HG02852 (cell line): ENCODE measurements at regions not wholly inside any gene's neighbourhood (a gene's known extent, or its start where the extent isn't known, plus 50 kb on each side); places are given as distances from the start of the nearest gene placed in this dataset.
"Not testable (repeated sequence)": the region's sequence is repeated elsewhere in the genome, so short reads cannot be mapped to it uniquely, and the experiment has no call there.

Source experiments
- ATAC-seq: cut with Tn5 transposase; IDR thresholded peaks from one replicate; pipeline ENCODE4 v1.9.1; 2021; ENCODE audit warnings: mild to moderate bottlenecking, moderate library complexity; ENCODE audit not compliant: unreplicated experiment

DNA sequence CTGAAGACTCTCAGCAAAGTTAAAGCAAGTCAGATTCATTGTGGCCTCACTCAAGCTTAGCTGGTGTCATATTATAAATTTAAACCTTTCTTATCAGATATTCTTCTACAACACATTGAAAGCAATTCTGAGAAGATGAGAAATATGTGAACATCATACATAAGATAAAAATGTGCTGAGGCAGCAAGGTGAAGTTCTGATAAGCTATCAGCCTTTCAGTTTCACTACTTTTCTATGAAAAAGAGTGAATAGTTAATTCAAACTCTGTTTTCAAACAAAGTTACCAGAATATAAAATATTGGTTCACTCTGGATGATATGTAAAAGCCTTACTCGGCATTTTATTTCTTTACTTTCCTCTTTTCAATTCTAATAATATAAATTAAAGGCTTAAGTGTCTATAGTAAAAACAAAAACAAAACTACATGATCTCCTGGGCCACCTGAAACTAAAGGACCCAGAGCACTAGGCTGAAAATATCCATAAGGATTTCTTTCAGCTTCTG lies 824.4 kb downstream of the MTRR start:
- ATAC-seq, result no peak

DNA sequence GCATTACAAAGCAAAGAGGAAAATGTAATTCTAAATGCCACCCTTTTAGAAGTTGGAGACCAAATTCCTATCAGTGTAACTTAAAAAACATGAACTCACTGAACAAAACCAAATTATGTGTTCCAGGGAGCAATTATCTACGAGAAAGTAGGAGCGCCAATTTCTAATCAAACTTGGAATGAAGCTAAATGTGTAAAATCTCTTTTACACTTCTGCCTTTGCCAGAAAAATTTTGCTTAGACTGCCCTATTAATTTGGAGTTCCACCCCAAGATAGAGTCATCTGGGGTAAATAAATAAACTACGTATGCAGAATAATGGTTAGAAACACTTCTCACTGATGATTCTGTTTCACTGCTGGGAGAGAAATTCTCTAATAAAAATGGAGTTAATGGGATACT lies 825.6 kb downstream of the MTRR start:
- ATAC-seq, result no peak

DNA sequence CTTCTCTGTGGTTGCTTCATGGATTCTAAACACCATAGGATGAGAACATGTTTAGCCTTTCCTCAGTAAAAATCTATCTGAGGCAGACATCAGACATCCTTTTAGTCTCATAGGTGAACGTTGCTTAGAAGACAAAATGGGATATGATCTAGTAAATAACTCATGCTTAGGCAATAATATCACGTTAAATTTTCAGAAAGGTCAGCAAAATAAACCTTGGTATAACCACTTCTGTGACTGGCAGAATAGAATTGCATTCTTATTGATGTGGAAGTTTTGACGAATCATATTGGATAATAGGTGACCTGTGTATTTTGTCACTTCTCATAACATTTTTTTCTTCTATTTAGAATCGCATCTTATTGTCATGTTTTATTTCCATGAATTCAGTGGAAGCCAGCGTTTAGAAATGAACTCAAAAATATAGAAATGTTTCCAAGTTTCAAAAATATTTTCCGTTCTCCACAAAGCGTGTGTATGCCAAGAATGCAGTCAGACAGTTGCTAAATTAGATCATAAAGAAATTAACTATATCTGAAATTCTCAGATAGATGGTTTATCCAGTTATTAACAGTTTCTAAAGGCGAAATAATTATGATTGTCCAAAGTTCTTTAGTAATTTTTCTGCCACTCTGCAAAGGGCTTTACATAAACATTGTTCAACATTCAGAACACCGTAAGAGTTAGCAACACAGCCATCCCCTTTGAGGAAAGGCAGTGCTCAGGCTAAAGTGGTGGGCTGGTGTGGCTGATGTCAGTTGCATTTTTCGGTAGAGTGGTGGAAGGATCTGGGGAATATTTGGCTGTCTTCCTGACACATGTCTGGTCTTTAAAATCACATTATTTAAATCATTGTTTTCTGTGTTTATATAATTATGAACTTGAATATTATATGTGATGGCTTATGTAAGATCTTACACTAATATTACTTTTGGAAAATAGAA lies 827.2 kb downstream of the MTRR start:
- no peak for ATAC-seq

DNA sequence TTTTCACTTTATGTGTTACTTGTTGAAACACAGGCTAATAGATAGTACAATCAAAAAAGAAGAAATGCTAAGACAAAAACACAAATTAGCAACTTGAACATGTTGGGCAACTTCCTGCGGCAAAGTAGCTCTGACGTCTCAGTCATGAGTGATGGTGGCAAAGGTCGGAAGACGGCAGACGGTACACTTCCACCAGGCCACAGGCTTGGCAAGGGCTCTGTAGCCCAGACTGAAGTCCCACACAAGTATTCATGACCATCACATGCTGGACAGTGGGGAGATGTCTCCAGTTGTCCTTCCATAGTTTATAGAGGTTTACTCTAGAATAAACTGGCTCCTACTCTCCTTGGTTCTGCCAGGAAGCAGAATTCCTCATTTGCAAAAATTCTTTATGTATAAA lies 831.3 kb downstream of the MTRR start:
- no peak for ATAC-seq

DNA sequence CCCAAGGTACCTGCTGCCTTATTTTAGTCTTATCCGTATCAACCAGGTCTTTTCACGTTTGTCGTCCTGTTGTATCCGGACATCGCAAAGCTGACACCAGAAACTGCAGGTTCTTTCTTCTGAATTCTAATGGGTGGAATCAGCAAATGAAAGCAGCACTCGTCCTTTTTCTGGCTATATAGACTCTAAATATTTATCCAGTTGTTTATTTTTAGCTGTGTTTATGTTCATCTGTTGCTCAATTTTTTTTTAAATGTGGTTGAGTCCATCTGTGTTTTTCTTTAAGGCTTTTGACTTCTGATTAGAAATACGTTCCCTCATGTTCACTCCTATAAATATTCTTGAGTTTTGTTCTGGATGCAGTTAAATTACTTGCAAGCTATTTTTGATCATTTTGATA lies 831.7 kb downstream of the MTRR start:
- ATAC-seq, result no peak

DNA sequence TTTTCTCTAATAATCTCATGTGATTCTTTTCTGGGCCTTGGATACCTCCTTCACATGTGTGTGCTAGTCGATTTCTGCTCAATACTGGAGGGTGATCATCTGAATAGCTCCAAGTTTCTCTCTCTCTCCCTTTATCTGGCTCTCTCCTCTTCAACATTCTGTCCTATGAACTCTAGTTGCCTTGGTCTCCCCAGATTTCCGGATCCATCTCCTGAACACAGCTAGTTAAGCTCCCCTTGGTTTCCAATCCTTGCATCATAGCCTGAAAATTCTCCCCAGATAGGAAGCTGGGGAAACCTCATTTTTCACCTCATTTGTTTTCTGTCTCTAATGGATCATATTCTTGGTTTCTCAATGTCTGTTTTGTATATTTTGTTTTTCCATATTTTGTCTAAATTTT lies 832.3 kb downstream of the MTRR start:
- no peak for ATAC-seq

DNA sequence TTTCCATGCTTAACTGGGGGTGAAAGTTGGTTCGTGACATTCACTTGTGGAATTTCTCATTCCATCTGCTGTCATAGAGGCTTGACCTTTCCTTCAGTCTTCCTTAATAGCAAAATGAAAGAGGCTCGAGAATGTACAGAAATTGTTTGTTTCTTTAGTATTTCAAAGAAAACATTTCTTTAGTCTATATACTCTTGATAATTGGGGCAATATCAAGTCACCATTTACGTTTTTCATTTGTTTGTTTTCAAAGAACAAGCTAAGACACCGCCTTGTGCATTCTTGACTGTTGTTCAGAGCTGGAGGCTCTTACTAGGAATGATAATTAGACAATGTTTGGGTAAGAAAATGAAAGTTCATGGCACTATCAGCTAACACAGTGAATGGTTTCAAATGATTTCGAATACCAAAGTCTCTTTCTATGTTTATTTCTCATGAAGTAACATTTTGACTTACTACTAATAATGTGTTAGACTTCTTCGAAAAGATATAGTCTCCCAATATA lies 835.4 kb downstream of the SEMA5A start:
- ATAC-seq, result no peak

DNA sequence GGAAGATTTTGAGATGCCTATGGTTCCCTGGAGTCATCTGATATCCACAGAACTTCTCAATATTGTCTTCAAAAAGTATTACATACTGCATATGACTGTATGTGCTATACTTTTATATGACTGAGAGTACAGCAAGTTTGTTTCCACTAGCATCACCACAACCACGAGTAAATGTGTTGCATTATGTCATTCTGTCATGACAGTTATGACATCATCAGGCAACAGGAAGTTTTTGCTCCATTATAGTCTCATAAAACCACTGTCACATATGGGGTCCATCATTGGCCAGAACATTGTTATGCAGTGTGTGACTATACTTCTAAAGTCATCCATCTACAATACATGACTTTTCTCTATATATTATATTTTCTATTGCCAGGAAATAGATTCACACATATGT lies 831.7 kb downstream of the SEMA5A start:
- ATAC-seq, result no peak

DNA sequence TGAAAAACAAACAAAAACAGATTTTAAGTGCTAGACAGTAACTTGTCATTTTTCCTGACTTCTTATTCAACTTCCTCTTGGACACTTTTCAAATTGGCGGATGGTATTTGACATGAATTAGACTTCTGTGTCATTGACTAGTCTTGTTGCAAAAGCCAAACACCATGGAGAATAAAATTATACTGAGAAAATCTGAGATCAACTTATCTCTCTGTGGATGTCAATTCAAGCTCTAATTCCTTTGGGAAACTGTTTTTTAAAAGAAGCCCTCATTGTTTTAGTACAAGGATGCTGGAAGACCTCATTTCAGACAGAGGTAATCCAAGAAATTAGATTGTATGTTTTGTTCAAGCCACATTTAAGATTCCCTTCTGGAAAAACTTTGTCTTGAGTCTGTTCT lies 831.0 kb downstream of the SEMA5A start:
- ATAC-seq, result no peak

DNA sequence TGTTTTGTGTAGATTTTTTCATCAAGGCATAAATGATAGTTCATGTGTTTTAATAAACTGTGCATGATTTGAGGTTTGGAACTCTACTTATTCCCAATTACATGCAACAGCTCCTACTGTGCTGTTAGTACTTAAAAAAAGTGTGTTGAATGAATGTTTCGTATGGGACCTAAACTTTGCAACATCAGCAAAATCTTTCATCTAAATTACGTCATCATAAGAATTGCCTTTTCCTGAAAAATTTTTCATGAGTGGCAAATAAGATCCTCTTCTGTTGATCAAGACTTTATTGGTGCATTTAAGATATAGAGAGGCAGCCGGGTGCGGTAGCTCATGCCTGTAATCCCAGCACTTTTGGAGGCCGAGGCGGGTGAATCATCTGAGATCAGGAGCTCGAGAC lies 826.1 kb downstream of the SEMA5A start:
- ATAC-seq, result no peak

DNA sequence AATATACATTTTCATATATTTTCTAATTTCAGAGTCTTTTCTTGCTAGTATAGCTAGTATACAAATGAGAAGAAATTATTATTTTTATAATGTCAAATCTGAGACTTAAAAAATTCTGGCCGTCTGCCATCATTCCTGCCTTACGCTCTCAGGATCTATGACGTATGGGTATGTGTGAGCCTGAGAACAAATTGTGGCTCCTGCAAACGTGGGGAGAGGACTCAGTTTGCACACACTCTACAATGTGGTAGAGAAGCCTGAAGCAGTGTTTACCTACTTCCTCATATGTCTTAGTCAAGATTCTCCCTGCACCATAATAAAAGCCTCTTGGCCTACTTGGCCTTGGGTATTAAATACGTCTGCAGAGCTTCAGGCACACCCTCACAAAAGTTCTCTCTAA lies 825.4 kb downstream of the SEMA5A start:
- ATAC-seq, result no peak

DNA sequence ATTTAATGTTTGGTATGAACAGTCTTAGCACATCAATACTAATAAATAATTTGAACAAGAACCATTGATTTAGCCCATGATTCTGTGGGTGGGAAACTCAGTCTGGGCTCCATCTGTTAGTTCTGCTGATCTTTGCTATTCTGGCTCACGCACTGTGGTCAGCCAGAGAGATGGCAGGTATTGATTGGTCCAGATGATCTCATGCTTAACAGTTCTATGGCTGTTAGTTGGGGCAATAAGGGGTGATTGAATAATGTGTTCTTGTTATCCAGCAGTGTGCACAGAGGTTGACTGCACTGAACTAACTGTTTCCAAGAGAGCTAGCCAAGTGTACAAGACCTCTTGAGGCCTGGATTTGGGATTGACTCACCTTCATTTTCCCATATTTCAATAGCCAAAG lies 824.3 kb downstream of the SEMA5A start:
- no peak for ATAC-seq

DNA sequence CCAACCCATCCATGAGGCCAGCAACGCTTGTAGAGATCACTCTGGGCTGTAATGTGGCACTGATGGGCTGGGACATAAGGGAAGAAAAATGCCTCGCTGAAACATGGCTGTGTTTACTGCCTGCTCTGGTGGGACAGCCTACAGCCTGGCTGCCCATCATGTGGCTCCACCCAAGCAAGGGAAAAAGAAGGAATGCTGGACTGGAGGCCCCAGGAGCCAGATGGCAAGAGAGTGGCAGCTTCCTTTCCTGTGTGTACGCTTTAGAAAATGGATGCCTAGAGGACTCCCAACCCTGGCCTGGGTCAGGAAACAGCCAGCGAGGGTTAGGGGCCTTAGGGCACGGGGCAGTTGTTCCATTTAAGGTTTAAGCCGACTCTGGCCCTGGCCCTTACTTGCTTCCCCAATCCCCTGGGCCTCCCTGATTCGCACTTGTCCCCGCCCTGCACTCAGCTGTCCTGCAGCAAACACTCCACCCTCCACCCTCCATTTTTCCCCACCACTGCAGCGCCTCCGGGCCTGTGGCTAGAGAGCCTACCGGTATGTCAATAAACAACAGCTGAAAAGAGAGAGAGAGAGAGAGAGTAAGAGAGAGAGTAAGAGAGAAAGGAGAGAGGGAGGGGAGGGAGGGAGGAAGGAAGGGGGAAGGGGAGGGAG lies 819.4 kb downstream of the SEMA5A start:
- ATAC-seq, result no peak

DNA sequence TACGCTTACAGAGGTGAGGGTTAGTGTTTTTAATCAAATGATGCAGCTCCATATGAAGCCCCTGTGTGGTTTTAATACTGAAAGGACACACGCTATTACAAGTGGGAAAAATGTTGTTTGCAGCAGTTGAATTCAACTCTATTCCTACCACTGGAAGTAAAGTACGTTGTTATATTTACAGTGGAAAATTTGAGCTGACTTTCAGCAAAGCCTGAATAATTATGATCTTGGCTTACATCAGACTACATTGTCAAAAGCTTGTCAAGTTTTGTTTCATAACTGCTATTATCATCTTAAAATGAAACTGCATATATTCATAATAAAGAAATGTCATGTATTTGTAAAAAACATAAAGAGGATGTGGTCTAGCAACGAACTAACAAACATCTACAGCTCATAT lies 818.5 kb downstream of the SEMA5A start:
- no peak for ATAC-seq

DNA sequence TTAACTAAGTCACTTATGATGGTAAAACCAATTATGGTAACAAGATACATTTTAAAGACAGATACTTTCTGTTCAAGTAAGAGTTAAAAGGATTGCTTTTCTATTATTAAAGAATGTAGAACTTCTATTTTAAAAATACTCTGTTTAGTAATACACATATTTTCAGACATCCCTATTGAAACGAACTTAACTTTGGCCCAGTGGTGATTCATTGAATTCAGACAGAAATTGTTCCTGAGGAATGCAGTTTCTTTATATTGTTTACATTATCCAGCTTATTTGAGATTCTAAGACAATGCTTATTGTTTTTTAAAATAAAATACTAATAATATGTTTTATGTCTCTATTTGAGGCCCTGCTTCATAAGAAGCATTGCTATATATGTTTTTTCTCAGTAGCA lies 816.4 kb downstream of the SEMA5A start:
- ATAC-seq, result no peak

DNA sequence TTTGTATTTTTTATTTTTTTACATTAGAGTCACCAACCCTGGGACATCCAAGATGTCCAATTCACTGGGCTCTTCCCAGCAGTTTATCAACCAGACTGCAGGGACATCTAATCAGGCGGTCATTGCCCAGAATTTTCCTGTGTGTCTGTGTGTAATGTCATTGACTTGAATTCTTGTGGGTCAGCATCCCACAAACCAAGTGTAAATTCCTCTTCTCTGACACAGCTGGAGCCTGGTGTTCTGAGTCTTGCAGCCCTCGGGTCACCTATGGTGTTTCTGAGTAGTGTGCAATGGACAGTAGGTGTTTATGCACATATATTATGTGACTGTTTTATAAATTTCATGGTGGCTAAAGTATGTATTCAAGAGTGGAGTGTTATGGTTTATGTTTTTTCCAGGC lies 815.7 kb downstream of the SEMA5A start:
- ATAC-seq, result no peak

DNA sequence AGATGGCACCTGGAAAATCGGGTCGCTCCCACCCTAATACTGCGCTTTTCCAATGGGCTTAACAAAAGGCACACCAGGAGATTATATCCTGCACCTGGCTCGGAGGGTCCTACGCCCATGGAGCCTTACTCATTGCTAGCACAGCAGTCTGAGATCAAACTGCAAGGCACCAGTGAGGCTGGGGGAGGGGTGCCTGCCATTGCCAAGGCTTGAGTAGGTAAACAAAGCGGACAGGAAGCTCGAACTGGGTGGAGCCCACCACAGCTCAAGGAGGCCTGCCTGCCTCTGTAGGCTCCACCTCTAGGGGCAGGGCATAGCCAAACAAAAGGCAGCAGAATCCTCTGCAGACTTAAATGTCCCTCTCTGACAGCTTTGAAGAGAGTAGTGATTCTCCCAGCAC lies 814.8 kb downstream of the SEMA5A start:
- ATAC-seq, result not testable (repeated sequence)

DNA sequence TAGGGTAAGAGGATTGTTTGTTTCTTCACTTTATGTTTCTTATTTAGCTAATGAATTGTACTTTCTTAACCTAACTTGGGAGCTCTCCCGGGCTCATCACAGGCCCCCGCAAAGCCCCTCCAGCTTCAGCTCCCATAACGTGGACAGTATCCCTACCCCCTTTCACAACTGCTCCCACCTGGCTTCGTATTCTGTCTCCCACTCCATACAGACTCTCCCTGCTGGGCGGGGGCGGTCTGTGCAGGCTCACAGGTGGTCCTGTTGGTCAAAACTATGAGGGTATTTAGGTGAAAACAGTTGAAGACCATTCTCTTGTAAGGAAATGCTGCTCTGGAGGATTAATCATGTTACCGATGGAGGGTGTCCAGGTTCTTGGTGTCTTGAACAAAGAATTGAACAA lies 805.3 kb downstream of the SEMA5A start:
- no peak for ATAC-seq

DNA sequence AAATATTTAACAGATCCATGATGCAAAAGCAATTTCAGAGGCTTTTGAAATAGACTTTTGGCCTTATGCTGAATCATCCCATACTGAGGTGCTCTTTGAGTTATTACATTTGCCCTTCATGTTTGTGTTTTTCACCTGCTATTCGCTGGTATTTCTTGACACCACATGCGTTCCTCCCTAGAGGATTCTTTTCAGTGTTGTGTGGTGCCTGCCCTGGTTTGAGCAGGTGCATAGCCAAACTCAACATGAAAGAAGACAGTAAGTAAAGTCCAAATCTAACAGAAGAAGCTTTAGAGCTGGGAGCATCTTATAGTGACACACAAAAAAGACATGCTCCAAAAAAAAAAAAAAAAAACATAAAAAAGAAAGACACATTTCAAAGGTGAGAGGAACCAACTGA lies 796.3 kb downstream of the SEMA5A start:
- ATAC-seq, result no peak

DNA sequence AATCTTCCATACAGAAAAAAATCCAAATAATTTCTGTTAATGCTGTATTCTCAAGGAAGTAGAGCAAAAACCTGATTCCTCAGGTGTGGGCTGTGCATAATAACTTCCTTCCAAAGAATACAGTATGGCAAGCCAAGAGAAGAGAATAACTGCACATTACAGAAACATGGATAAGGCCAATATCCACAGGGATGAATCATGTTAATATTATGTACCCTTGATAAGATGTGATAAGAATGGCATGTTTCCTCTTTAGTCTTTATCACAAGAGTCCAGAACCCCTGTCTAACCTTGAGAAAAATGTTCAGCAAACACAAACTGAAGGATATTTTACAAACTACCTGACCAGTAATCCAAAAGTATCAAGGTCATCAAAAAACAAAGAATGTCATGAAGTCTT lies 795.8 kb downstream of the SEMA5A start:
- ATAC-seq, result no peak

DNA sequence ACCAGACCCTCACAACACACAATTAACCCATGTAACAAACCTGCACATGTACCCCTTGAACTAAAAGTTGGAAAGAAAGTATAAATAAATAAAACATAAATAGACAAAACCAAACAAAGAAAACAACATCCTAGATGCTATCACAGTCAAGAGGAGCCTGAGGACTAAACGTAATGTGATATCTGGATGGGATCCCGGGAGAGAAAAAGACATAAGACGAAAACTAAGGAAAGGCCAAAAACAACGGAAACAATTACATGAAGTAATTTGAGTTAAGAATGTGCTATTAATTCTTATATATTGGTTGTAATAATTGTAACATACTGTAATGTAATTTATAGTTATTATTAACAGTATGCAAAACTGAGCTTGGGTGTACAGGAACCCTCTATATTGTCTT lies 793.9 kb downstream of the SEMA5A start:
- ATAC-seq, result no peak

DNA sequence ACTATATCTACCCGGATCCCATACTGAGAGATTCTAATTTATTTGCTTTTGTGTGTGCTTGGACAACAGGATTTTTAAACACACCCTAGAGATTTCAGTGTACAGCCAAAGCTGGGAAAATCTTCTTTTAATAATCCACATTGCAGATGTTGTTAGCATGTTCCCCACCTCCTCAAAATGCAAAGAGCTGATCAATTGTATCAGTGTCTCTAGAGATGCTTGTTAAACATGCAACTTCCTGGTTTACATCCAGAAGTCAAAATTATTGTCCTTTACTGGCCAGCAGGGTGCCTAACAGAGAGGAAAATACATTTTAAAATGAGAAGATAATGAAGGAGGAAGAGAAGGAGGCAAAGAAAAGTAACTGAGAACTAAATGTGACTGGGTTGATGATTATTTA lies 793.3 kb downstream of the SEMA5A start:
- no peak for ATAC-seq
